ENCODE measurements at regions not wholly inside any gene's neighbourhood (a gene's known extent, or its start where the extent isn't known, plus 50 kb on each side); places are given as distances from the start of the nearest gene placed in this dataset.

DNA sequence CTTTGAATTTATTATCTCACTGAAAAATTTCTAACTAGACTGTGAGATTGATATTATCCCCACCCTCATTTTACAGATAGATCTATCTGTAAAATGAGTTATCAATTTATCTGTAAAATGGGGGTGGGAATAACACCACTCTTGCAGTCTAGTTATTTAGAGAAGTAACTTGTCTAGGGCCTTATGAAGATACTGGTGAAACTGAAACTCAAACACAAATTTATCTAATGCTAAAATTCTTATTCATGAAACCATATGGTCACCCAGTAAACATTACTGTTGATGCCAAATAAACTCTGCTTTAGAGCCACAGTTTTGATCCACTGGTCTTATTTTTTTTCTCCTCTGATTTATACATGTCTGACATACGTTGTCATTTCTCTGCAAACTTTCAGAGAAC is 52.1 kb upstream of the SMIM36 start:
- Histone ChIP-seq H3K36me3 (no peaks in the 10 kb centered on the region), H3K27me3 (replicated peaks; ENCODE audit: insufficient read depth) (no peaks in the 10 kb centered on the region), H3K9me3 (no peaks in the 10 kb centered on the region), H3K4me3 (no peak overlapping the region), H3K4me1 (ENCODE audit: control insufficient read depth in 1 of 2, low read depth in 2 of 2) (no peaks in the 10 kb centered on the region), H3K27ac (no peak overlapping the region)
- DNase-seq (ENCODE audit: low spot score) = no peak
- no peak for TF ChIP-seq CTCF (IDR thresholded peaks at IDR 0.05)
- no peak for ATAC-seq (ENCODE audit: insufficient number of reproducible peaks, low FRiP score, low read depth)

- TF ChIP-seq CTCF (IDR thresholded peaks at IDR 0.05) = no peak
- no peak for ATAC-seq (ENCODE audit: insufficient number of reproducible peaks, low FRiP score, low read depth)
- no peaks in the 10 kb centered on the region for H3K9me3 ChIP-seq
Measured at GRCh38 chr17:55561973-55562495, 50.8 kb upstream of the SMIM36 start.

GRCh38 chr17:55561316-55561972 is 50.2 kb upstream of the SMIM36 start:
- DNase-seq (ENCODE audit: low spot score) (no peak), ATAC-seq (ENCODE audit: insufficient number of reproducible peaks, low FRiP score, low read depth) (no peak)
- H3K27me3 ChIP-seq (replicated peaks; ENCODE audit: insufficient read depth) = no peaks in the 10 kb centered on the region

More at GRCh38 chr17:55561973-55562495, 50.8 kb upstream of the SMIM36 start:
- no peak overlapping the region for H3K4me3 ChIP-seq
- no peak overlapping the region for H3K27ac ChIP-seq
- no peaks in the 10 kb centered on the region for H3K4me1 ChIP-seq (ENCODE audit: control insufficient read depth in 1 of 2, low read depth in 2 of 2)
- no peaks in the 10 kb centered on the region for H3K27me3 ChIP-seq (replicated peaks; ENCODE audit: insufficient read depth)
- no peaks in the 10 kb centered on the region for H3K36me3 ChIP-seq
- DNase-seq (ENCODE audit: low spot score) = no peak

More at GRCh38 chr17:55561316-55561972, 50.2 kb upstream of the SMIM36 start:
- no peak for TF ChIP-seq CTCF (IDR thresholded peaks at IDR 0.05)
- no peaks in the 10 kb centered on the region for H3K36me3 ChIP-seq
- no peak overlapping the region for H3K27ac ChIP-seq
- no peaks in the 10 kb centered on the region for H3K9me3 ChIP-seq
- H3K4me1 ChIP-seq (ENCODE audit: control insufficient read depth in 1 of 2, low read depth in 2 of 2) = no peaks in the 10 kb centered on the region
- no peak overlapping the region for H3K4me3 ChIP-seq
